22Rv1 (cell line): ENCODE measurements at regions not wholly inside any gene's neighbourhood (a gene's known extent, or its start where the extent isn't known, plus 50 kb on each side); places are given as distances from the start of the nearest gene placed in this dataset.

Experiments
- CTCF ChIP-seq: fragments of 450-650 bp; IDR thresholded peaks from 2 replicates; pipeline ENCODE4 v1.5.1; 2017; ENCODE audit warnings: mild to moderate bottlenecking
- ZFX ChIP-seq: fragments of 450-650 bp; IDR thresholded peaks from 2 replicates; pipeline ENCODE4 v1.6.1; 2017; ENCODE audit warnings: antibody characterized with exemption, borderline replicate concordance

DNA sequence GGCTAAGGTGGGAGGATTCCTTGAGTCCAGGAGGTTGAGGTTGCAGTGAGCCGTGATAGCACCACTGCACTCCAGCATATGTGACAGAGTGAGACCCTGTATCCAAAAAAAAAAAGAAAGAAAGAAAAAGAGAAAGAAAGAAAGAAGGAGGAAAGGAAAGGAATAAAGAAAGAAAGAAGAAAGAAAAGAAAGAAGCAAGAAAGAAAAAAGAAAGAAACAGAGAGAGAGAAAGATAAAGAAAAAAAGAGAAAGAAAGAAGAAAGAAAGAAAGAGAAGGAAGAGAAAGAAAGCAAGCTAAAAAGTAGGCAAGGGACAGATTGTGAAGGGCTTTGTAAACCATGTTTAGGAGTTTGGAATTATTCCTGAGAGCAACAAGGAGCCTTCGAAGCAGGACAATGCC is 80.1 kb downstream of the MAB21L3 start:
- TF ChIP-seq CTCF (no peak), ZFX (no peak)
